ENCODE measurements at regions not wholly inside any gene's neighbourhood (a gene's known extent, or its start where the extent isn't known, plus 50 kb on each side); places are given as distances from the start of the nearest gene placed in this dataset.

- ChIA-PET CTCF (no interaction called here), RAD21 (ENCODE audit: low non-redundant PET in 1 of 2, low total read pairs in 2 of 2, uncharacterized antibody in 2 of 2, unreplicated experiment in 2 of 2) (no interaction called here), POLR2A (no interaction called here)
- no TSS peak for BruUV-seq (replicated peaks)
- ATAC-seq = no peak
- Histone ChIP-seq H3K9me3 (ENCODE audit: control insufficient read depth in 1 of 2, insufficient read depth in 1 of 2, low read depth in 1 of 2, low read length in 2 of 2) (no peaks in the 10 kb centered on the region), H4K20me1 (ENCODE audit: insufficient read depth) (no peaks in the 10 kb centered on the region), H3K9me2 (ENCODE audit: insufficient read depth) (no peaks in the 10 kb centered on the region), H2AFZ (ENCODE audit: low read depth, low read length, poor library complexity, severe bottlenecking) (no peak overlapping the region), H3K27me3 (ENCODE audit: insufficient read depth, low read length) (peaks cover 4% of the 10 kb centered on the region; the same call in 1 of the 2 replicates), H3K9ac (ENCODE audit: low read length) (no peak overlapping the region), H3K27ac (ENCODE audit: low read depth, low read length) (no peak overlapping the region), H3K4me3 (replicated peaks in 1 of 2; ENCODE audit: low read depth in 1 of 2, low read length in 2 of 2) (no peak overlapping the region), H3K36me3 (ENCODE audit: control insufficient read depth in 1 of 2, insufficient read depth in 2 of 2, low read length in 2 of 2) (no peaks in the 10 kb centered on the region), H3K79me2 (ENCODE audit: insufficient read depth, low read length) (no peaks in the 10 kb centered on the region), H3K4me2 (ENCODE audit: low read length) (no peak overlapping the region), H3K4me1 (ENCODE audit: control insufficient read depth in 1 of 2, insufficient read depth in 2 of 2, low read length in 2 of 2) (peaks cover 6 to 8% of the 10 kb centered on the region in 2 experiments; a peak in 2 of 4 replicates)
- no peak for TF ChIP-seq CTCF (IDR thresholded peaks at IDR 0.05 in 2 of 3, conservative IDR thresholded peaks at IDR 0.05 in 1 of 3; ENCODE audit: borderline replicate concordance in 1 of 3, insufficient read depth in 1 of 3, low read depth in 2 of 3, low read length in 2 of 3)
- no peak for TF ChIP-seq ELF1 (IDR thresholded peaks at IDR 0.05; ENCODE audit: borderline replicate concordance, low read depth)
- no peak for TF ChIP-seq RAD21 (IDR thresholded peaks at IDR 0.05; ENCODE audit: low read depth)
- TF ChIP-seq FOSL1 (IDR thresholded peaks at IDR 0.05; ENCODE audit: low read depth) = no peak
- no peak for TF ChIP-seq SRF (IDR thresholded peaks at IDR 0.05; ENCODE audit: low read depth)
- no peak for TF ChIP-seq ZNF274 (IDR thresholded peaks at IDR 0.05; ENCODE audit: low read depth, low read length)
- no peak for TF ChIP-seq JUND (IDR thresholded peaks at IDR 0.05)
- TF ChIP-seq MAX (IDR thresholded peaks at IDR 0.05) = no peak
- no peak for TF ChIP-seq EZH2phosphoT487 (IDR thresholded peaks at IDR 0.05; ENCODE audit: borderline replicate concordance)
- TF ChIP-seq TCF7L2 (IDR thresholded peaks at IDR 0.05; ENCODE audit: borderline replicate concordance, extremely low read depth, insufficient read depth, insufficient read length) = no peak
- no peak for TF ChIP-seq POLR2A (IDR thresholded peaks at IDR 0.05; ENCODE audit: borderline replicate concordance, extremely low read depth, insufficient read depth, insufficient read length)
- TF ChIP-seq YY1 (IDR thresholded peaks at IDR 0.05; ENCODE audit: extremely low read depth, insufficient replicate concordance, low read depth, low read length) = no peak
- intact Hi-C loops (cut with micrococcal nuclease) = loop anchor here (5.0 kb wide), 1 partner anchor 302 kb away; the partner anchor contains the start of gene ENC1
- DNase-seq (ENCODE audit: low read depth, low spot score) = no peak
Observed at GRCh38 chr5:74340476-74340875, 300.1 kb downstream of the ENC1 start.
